ENCODE measurements at regions not wholly inside any gene's neighbourhood (a gene's known extent, or its start where the extent isn't known, plus 50 kb on each side); places are given as distances from the start of the nearest gene placed in this dataset.
"Not testable (repeated sequence)": the region's sequence is repeated elsewhere in the genome, so short reads cannot be mapped to it uniquely, and the experiment has no call there.

GRCh38 chr2:88396209-88396608, 56.3 kb downstream of the FOXI3 start:
- H3K4me3 Mint-ChIP-seq: no peak overlapping the region
- H3K27me3 Mint-ChIP-seq (ENCODE audit: insufficient read depth): peaks cover 6% of the 10 kb centered on the region
- H3K9me3 Mint-ChIP-seq: no peaks in the 10 kb centered on the region
- intact Hi-C loops (cut with micrococcal nuclease): no loop called here
- no peaks in the 10 kb centered on the region for H3K4me1 Mint-ChIP-seq (ENCODE audit: low read depth)
- no peaks in the 10 kb centered on the region for H3K36me3 Mint-ChIP-seq (ENCODE audit: low read depth)
- no peak for DNase-seq (ENCODE audit: low spot score)
- H3K27ac Mint-ChIP-seq: no peak overlapping the region

- no peak overlapping the region for H3K27ac Mint-ChIP-seq
- H3K36me3 Mint-ChIP-seq (ENCODE audit: low read depth): no peaks in the 10 kb centered on the region
- H3K9me3 Mint-ChIP-seq: no peaks in the 10 kb centered on the region
- intact Hi-C loops (cut with micrococcal nuclease): no loop called here
- H3K4me1 Mint-ChIP-seq (ENCODE audit: low read depth): no peaks in the 10 kb centered on the region
- DNase-seq (ENCODE audit: low spot score): no peak
- no peak overlapping the region for H3K4me3 Mint-ChIP-seq
- peaks cover 2% of the 10 kb centered on the region for H3K27me3 Mint-ChIP-seq (ENCODE audit: insufficient read depth)
Observed at GRCh38 chr2:88377641-88377991, 74.9 kb downstream of the FOXI3 start.

- no peaks in the 10 kb centered on the region for H3K9me3 Mint-ChIP-seq
Observed at GRCh38 chr2:88372042-88372441, 80.5 kb downstream of the FOXI3 start.

GRCh38 chr2:88365408-88365807, 87.1 kb downstream of the FOXI3 start:
- H3K36me3 Mint-ChIP-seq (ENCODE audit: low read depth); H3K4me1 Mint-ChIP-seq (ENCODE audit: low read depth); DNase-seq (ENCODE audit: low spot score); H3K9me3 Mint-ChIP-seq; intact Hi-C loops (cut with micrococcal nuclease); H3K27me3 Mint-ChIP-seq (ENCODE audit: insufficient read depth); H3K4me3 Mint-ChIP-seq; H3K27ac Mint-ChIP-seq: not testable (repeated sequence)

More at GRCh38 chr2:88372042-88372441, 80.5 kb downstream of the FOXI3 start:
- Mint-ChIP-seq H3K27ac (no peak overlapping the region), H3K36me3 (ENCODE audit: low read depth) (no peaks in the 10 kb centered on the region), H3K27me3 (ENCODE audit: insufficient read depth) (peaks cover 2% of the 10 kb centered on the region), H3K4me3 (no peak overlapping the region), H3K4me1 (ENCODE audit: low read depth) (no peaks in the 10 kb centered on the region)
- no peak for DNase-seq (ENCODE audit: low spot score)
- intact Hi-C loops (cut with micrococcal nuclease): no loop called here

GRCh38 chr2:88355486-88355885, 97.0 kb downstream of the FOXI3 start:
- no peaks in the 10 kb centered on the region for H3K36me3 Mint-ChIP-seq (ENCODE audit: low read depth)
- intact Hi-C loops (cut with micrococcal nuclease): no loop called here
- DNase-seq (ENCODE audit: low spot score): no peak
- H3K27me3 Mint-ChIP-seq (ENCODE audit: insufficient read depth): peaks cover 10% of the 10 kb centered on the region
- H3K27ac Mint-ChIP-seq: no peak overlapping the region
- no peaks in the 10 kb centered on the region for H3K9me3 Mint-ChIP-seq
- H3K4me3 Mint-ChIP-seq: no peak overlapping the region
- peaks cover 9% of the 10 kb centered on the region for H3K4me1 Mint-ChIP-seq (ENCODE audit: low read depth)

- peaks cover 16% of the 10 kb centered on the region for H3K27me3 Mint-ChIP-seq (ENCODE audit: insufficient read depth)
- no peaks in the 10 kb centered on the region for H3K9me3 Mint-ChIP-seq
- H3K4me3 Mint-ChIP-seq: no peak overlapping the region
- no peaks in the 10 kb centered on the region for H3K36me3 Mint-ChIP-seq (ENCODE audit: low read depth)
- intact Hi-C loops (cut with micrococcal nuclease): loop anchor here (5.0 kb wide), 1 partner anchor 321 kb away; no protein-coding TSS in a partner anchor
- no peak for DNase-seq (ENCODE audit: low spot score)
- H3K27ac Mint-ChIP-seq: no peak overlapping the region
- peaks cover 9% of the 10 kb centered on the region for H3K4me1 Mint-ChIP-seq (ENCODE audit: low read depth)
Observed at GRCh38 chr2:88351249-88351601, 101.3 kb downstream of the FOXI3 start.

- H3K4me3 Mint-ChIP-seq: peak overlapping the region; percentile 47
- peaks cover 9% of the 10 kb centered on the region for H3K4me1 Mint-ChIP-seq (ENCODE audit: low read depth)
- H3K27ac Mint-ChIP-seq: no peak overlapping the region
- H3K27me3 Mint-ChIP-seq (ENCODE audit: insufficient read depth): peaks cover 14% of the 10 kb centered on the region
- no peaks in the 10 kb centered on the region for H3K36me3 Mint-ChIP-seq (ENCODE audit: low read depth)
- no peaks in the 10 kb centered on the region for H3K9me3 Mint-ChIP-seq
- intact Hi-C loops (cut with micrococcal nuclease): loop anchor here (5.0 kb wide), 1 partner anchor 322 kb away; no protein-coding TSS in a partner anchor
- peak; percentile 53 for DNase-seq (ENCODE audit: low spot score)
Observed at GRCh38 chr2:88350331-88351248, 101.9 kb downstream of the FOXI3 start.

GRCh38 chr2:88345842-88346241, 106.7 kb downstream of the FOXI3 start:
- no peak for DNase-seq (ENCODE audit: low spot score)
- Mint-ChIP-seq H3K4me3 (no peak overlapping the region), H3K27ac (no peak overlapping the region), H3K36me3 (ENCODE audit: low read depth) (no peaks in the 10 kb centered on the region), H3K4me1 (ENCODE audit: low read depth) (peaks cover 11% of the 10 kb centered on the region), H3K9me3 (peaks cover 4% of the 10 kb centered on the region), H3K27me3 (ENCODE audit: insufficient read depth) (peaks cover 7% of the 10 kb centered on the region)
- intact Hi-C loops (cut with micrococcal nuclease): no loop called here

GRCh38 chr2:88342749-88343148, 109.7 kb downstream of the FOXI3 start:
- intact Hi-C loops (cut with micrococcal nuclease): no loop called here
- no peak for DNase-seq (ENCODE audit: low spot score)
- H3K36me3 Mint-ChIP-seq (ENCODE audit: low read depth): no peaks in the 10 kb centered on the region
- peaks cover 8% of the 10 kb centered on the region for H3K4me1 Mint-ChIP-seq (ENCODE audit: low read depth)
- peak overlapping the region; percentile 9 for H3K4me3 Mint-ChIP-seq
- H3K27ac Mint-ChIP-seq: peak overlapping the region; percentile 16
- H3K9me3 Mint-ChIP-seq: peaks cover 9% of the 10 kb centered on the region
- H3K27me3 Mint-ChIP-seq (ENCODE audit: insufficient read depth): peaks cover 7% of the 10 kb centered on the region

- DNase-seq (ENCODE audit: low spot score): no peak
- no peaks in the 10 kb centered on the region for H3K4me1 Mint-ChIP-seq (ENCODE audit: low read depth)
- intact Hi-C loops (cut with micrococcal nuclease): no loop called here
- H3K9me3 Mint-ChIP-seq: no peaks in the 10 kb centered on the region
- peaks cover 12% of the 10 kb centered on the region for H3K27me3 Mint-ChIP-seq (ENCODE audit: insufficient read depth)
- H3K4me3 Mint-ChIP-seq: no peak overlapping the region
- H3K36me3 Mint-ChIP-seq (ENCODE audit: low read depth): no peaks in the 10 kb centered on the region
- no peak overlapping the region for H3K27ac Mint-ChIP-seq
Observed at GRCh38 chr2:88334418-88334817, 118.1 kb downstream of the FOXI3 start.

- Mint-ChIP-seq H3K9me3 (no peaks in the 10 kb centered on the region), H3K4me3 (no peak overlapping the region), H3K36me3 (ENCODE audit: low read depth) (no peaks in the 10 kb centered on the region)
Observed at GRCh38 chr2:88331239-88331638, 121.3 kb downstream of the FOXI3 start.

GRCh38 chr2:88329815-88330603, 122.5 kb downstream of the FOXI3 start:
- Mint-ChIP-seq H3K36me3 (ENCODE audit: low read depth) (no peaks in the 10 kb centered on the region), H3K27ac (no peak overlapping the region), H3K4me3 (no peak overlapping the region), H3K9me3 (no peaks in the 10 kb centered on the region), H3K27me3 (ENCODE audit: insufficient read depth) (peaks cover 13% of the 10 kb centered on the region), H3K4me1 (ENCODE audit: low read depth) (no peaks in the 10 kb centered on the region)
- intact Hi-C loops (cut with micrococcal nuclease): no loop called here
- no peak for DNase-seq (ENCODE audit: low spot score)

More at GRCh38 chr2:88331239-88331638, 121.3 kb downstream of the FOXI3 start:
- Mint-ChIP-seq H3K4me1 (ENCODE audit: low read depth) (no peaks in the 10 kb centered on the region), H3K27me3 (ENCODE audit: insufficient read depth) (peaks cover 13% of the 10 kb centered on the region), H3K27ac (no peak overlapping the region)
- no peak for DNase-seq (ENCODE audit: low spot score)
- intact Hi-C loops (cut with micrococcal nuclease): no loop called here

Measured in activated T-helper 1 cell treated with anti-CD3 and anti-CD28 coated beads, Interleukin-12 subunit alpha, Interleukin-12 subunit beta, Interleukin-2, Interleukin-4 antibody, amounts not matched to agents 30 ng/mL and 10 ng/mL and 1 ng/mL, durations not matched to agents 14 hours and 24 hours and 36 hours (primary cell).